Peyer's patch (tissue), 4 donors: ENCODE measurements at regions not wholly inside any gene's neighbourhood (a gene's known extent, or its start where the extent isn't known, plus 50 kb on each side); places are given as distances from the start of the nearest gene placed in this dataset.

ENCODE experiments used
- DNase-seq, 3 donors: peaks; one replicate each; pipeline ENCODE4 v3.0.0-alpha.2; 2017 to 2019
- H3K27ac ChIP-seq, 4 donors: fragments of 200-600 bp; sonication (generic); one replicate each; pipeline ENCODE4 v1.5.1; 2016 to 2019
- H3K27me3 ChIP-seq, 2 donors: fragments of 200-600 bp; sonication (generic); one replicate each; pipeline ENCODE4 v1.5.1; 2019
- H3K36me3 ChIP-seq, 3 donors: fragments of 200-600 bp; sonication (generic); one replicate each; pipeline ENCODE4 v1.5.1; 2016 to 2019
- H3K4me1 ChIP-seq, 4 donors: fragments of 200-600 bp; sonication (generic); one replicate each; pipeline ENCODE4 v1.5.1; 2016 to 2019
- H3K4me3 ChIP-seq, 4 donors: fragments of 200-600 bp; sonication (generic); 1 replicate in 3 of 4; 2 replicates in 1 of 4; pipeline ENCODE4 v1.5.1; 2016 to 2019; ENCODE audit warnings: mild to moderate bottlenecking in 1 of 4
- H3K9me3 ChIP-seq, 4 donors: fragments of 200-600 bp; sonication (generic); one replicate each; pipeline ENCODE4 v1.5.1; 2016 to 2019; ENCODE audit warnings: mild to moderate bottlenecking in 1 of 4
- CTCF ChIP-seq, 6 experiments: fragments of 450-650 bp in 4 of 6; fragments of 200-600 bp in 2 of 6; sonication (generic) in 1 of 6; IDR thresholded peaks; one replicate each; pipeline ENCODE4 v1.5.1; 2017 to 2019; ENCODE audit warnings: antibody characterized with exemption in 6 of 6, mild to moderate bottlenecking in 3 of 6, moderate library complexity in 1 of 6
- POLR2A ChIP-seq, 2 donors: fragments of 450-650 bp; IDR thresholded peaks; one replicate each; pipeline ENCODE4 v1.5.1; 2017; ENCODE audit warnings: antibody characterized with exemption in 2 of 2, mild to moderate bottlenecking in 2 of 2, moderate library complexity in 2 of 2

DNA sequence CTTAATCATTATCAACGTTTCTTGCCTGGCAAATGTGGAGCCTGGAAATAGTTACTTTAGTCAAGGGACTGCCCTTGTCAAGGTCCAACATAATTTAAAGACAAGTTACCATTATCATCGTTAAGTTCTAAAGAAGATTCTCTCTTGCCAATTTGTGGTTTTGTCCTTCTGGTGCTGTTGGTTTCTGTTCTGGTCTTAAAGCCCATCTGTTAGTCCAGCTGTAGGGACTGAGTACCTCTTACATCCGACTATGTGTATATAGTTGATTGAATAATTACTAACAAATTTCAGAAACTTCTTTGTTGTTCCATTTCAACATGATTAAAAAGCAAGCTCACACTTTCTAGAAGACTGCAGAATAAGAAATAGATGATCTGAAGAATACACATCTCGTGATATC is 1854.9 kb downstream of the MAT2B start:
- no peak for TF ChIP-seq CTCF (IDR thresholded peaks at IDR 0.05)
- TF ChIP-seq POLR2A (IDR thresholded peaks at IDR 0.05): no peak
- Histone ChIP-seq H3K36me3 (no peaks in the 10 kb centered on the region), H3K4me3 (no peak overlapping the region), H3K27me3 (no peaks in the 10 kb centered on the region), H3K4me1 (no peaks in the 10 kb centered on the region), H3K27ac (no peak overlapping the region), H3K9me3 (no peaks in the 10 kb centered on the region)
- DNase-seq: no peak

GRCh38 chr5:165360784-165361542 is 1855.5 kb downstream of the MAT2B start:
- TF ChIP-seq CTCF (IDR thresholded peaks at IDR 0.05) (no peak), POLR2A (IDR thresholded peaks at IDR 0.05) (no peak)
- no peak overlapping the region for H3K27ac ChIP-seq
- no peaks in the 10 kb centered on the region for H3K27me3 ChIP-seq
- no peak overlapping the region for H3K4me3 ChIP-seq
- H3K9me3 ChIP-seq: no peaks in the 10 kb centered on the region
- H3K4me1 ChIP-seq: no peaks in the 10 kb centered on the region
- H3K36me3 ChIP-seq: no peaks in the 10 kb centered on the region
- no peak for DNase-seq

GRCh38 chr5:165370233-165370632 is 1864.8 kb downstream of the MAT2B start:
- Histone ChIP-seq H3K36me3 (no peaks in the 10 kb centered on the region), H3K9me3 (no peaks in the 10 kb centered on the region), H3K4me1 (no peaks in the 10 kb centered on the region), H3K27ac (no peak overlapping the region), H3K4me3 (no peak overlapping the region), H3K27me3 (no peaks in the 10 kb centered on the region)
- no peak for DNase-seq
- TF ChIP-seq POLR2A (IDR thresholded peaks at IDR 0.05): no peak
- TF ChIP-seq CTCF (IDR thresholded peaks at IDR 0.05): no peak

DNA sequence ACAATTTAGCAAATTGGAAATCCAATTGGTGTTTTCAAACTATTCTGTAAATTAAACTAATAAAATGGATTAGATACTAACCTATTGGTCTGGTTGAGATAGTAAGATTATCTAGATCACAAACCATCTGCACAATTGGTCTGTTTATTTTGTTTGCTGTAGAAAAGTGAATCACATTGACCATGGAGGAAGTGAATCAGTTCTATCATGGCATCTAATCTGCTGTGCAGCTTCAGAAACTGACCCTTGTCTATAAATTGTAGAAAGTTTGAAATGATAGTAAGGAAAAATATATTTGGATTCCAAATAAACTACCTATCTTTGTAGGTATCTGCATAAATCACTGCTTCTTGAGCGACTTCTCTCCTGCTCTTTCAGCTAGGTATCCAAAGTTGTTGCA is 1865.4 kb downstream of the MAT2B start:
- H3K4me1 ChIP-seq: no peaks in the 10 kb centered on the region

GRCh38 chr5:165375201-165375600 is 1869.8 kb downstream of the MAT2B start:
- no peak overlapping the region for H3K4me3 ChIP-seq
- no peaks in the 10 kb centered on the region for H3K4me1 ChIP-seq
- no peak for DNase-seq
- TF ChIP-seq CTCF (IDR thresholded peaks at IDR 0.05) (no peak), POLR2A (IDR thresholded peaks at IDR 0.05) (no peak)
- H3K27me3 ChIP-seq: no peaks in the 10 kb centered on the region
- no peaks in the 10 kb centered on the region for H3K9me3 ChIP-seq
- H3K27ac ChIP-seq: no peak overlapping the region
- H3K36me3 ChIP-seq: no peaks in the 10 kb centered on the region

More for the DNA sequence above, 1865.4 kb downstream of the MAT2B start:
- H3K36me3 ChIP-seq: no peaks in the 10 kb centered on the region
- TF ChIP-seq POLR2A (IDR thresholded peaks at IDR 0.05): no peak
- TF ChIP-seq CTCF (IDR thresholded peaks at IDR 0.05): no peak
- no peak overlapping the region for H3K27ac ChIP-seq
- H3K9me3 ChIP-seq: no peaks in the 10 kb centered on the region
- no peak overlapping the region for H3K4me3 ChIP-seq
- DNase-seq: no peak
- H3K27me3 ChIP-seq: no peaks in the 10 kb centered on the region
